Colonic mucosa (tissue), 4 donors: ENCODE measurements at regions not wholly inside any gene's neighbourhood (a gene's known extent, or its start where the extent isn't known, plus 50 kb on each side); places are given as distances from the start of the nearest gene placed in this dataset.

ENCODE experiments used
- DNase-seq: peaks from one replicate; pipeline ENCODE4 v3.0.0-alpha.2; 2020
- H3K27ac ChIP-seq: fragments of 200-600 bp; one replicate; pipeline ENCODE4 v1.8.0; 2021
- H3K27me3 ChIP-seq: fragments of 200-600 bp; one replicate; pipeline ENCODE4 v1.8.0; 2021
- H3K36me3 ChIP-seq: fragments of 200-600 bp; one replicate; pipeline ENCODE4 v1.8.0; 2021
- H3K4me1 ChIP-seq: fragments of 200-600 bp; one replicate; pipeline ENCODE4 v1.8.0; 2021; ENCODE audit warnings: mild to moderate bottlenecking
- H3K4me3 ChIP-seq: fragments of 200-600 bp; one replicate; pipeline ENCODE4 v1.8.0; 2021
- H3K9ac ChIP-seq, 2 donors: one replicate each; pipeline ENCODE4 v1.7.0; 2013; ENCODE audit warnings: control low read depth in 2 of 2, low read depth in 2 of 2, low read length in 2 of 2
- H3K9me3 ChIP-seq: fragments of 200-600 bp; one replicate; pipeline ENCODE4 v1.8.0; 2021
- intact Hi-C: fragments of 100-400 bp; cut with DNase I; formaldehyde crosslinking; loops from one replicate; pipeline ENCODE4 v1.14.1; 2022
- TF ChIP-seq, protein P1 (sequence below): fragments of 200-600 bp; IDR thresholded peaks from one replicate; pipeline ENCODE4 v1.8.0; 2022; ENCODE audit warnings: antibody characterized with exemption, mild to moderate bottlenecking
- donor health status: healthy.
- donor health status: DM: no; HTN: no; CAD: no.
- donor health status: DM: no; HTN: no; CAD: no.

GRCh38 chr7:16061011-16061410 lies 360.3 kb downstream of the CRPPA start:
- H3K27ac ChIP-seq = no peak overlapping the region
- no peaks in the 10 kb centered on the region for H3K4me1 ChIP-seq
- TF ChIP-seq, protein P1, sequence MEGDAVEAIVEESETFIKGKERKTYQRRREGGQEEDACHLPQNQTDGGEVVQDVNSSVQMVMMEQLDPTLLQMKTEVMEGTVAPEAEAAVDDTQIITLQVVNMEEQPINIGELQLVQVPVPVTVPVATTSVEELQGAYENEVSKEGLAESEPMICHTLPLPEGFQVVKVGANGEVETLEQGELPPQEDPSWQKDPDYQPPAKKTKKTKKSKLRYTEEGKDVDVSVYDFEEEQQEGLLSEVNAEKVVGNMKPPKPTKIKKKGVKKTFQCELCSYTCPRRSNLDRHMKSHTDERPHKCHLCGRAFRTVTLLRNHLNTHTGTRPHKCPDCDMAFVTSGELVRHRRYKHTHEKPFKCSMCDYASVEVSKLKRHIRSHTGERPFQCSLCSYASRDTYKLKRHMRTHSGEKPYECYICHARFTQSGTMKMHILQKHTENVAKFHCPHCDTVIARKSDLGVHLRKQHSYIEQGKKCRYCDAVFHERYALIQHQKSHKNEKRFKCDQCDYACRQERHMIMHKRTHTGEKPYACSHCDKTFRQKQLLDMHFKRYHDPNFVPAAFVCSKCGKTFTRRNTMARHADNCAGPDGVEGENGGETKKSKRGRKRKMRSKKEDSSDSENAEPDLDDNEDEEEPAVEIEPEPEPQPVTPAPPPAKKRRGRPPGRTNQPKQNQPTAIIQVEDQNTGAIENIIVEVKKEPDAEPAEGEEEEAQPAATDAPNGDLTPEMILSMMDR = no peak
- no peak overlapping the region for H3K9ac ChIP-seq
- no peak overlapping the region for H3K4me3 ChIP-seq
- no peaks in the 10 kb centered on the region for H3K9me3 ChIP-seq
- H3K36me3 ChIP-seq = no peaks in the 10 kb centered on the region
- DNase-seq = no peak
- intact Hi-C loops = loop anchor here (10.0 kb wide), 1 partner anchor 496 kb away; the partner anchor contains the start of gene AGMO
- H3K27me3 ChIP-seq = no peaks in the 10 kb centered on the region

- no peaks in the 10 kb centered on the region for H3K36me3 ChIP-seq
- no peak overlapping the region for H3K27ac ChIP-seq
- H3K4me3 ChIP-seq = no peak overlapping the region
- H3K4me1 ChIP-seq = no peaks in the 10 kb centered on the region
- H3K9me3 ChIP-seq = no peaks in the 10 kb centered on the region
- intact Hi-C loops = loop anchor here (10.0 kb wide), 1 partner anchor 496 kb away; the partner anchor contains the start of gene AGMO
- DNase-seq = no peak
- TF ChIP-seq, protein P1 = no peak
- no peak overlapping the region for H3K9ac ChIP-seq
- no peaks in the 10 kb centered on the region for H3K27me3 ChIP-seq
These were observed 360.8 kb downstream of the CRPPA start for GRCh38 chr7:16060502-16060901.

GRCh38 chr7:16055263-16055976 lies 365.9 kb downstream of the CRPPA start:
- Histone ChIP-seq H3K9me3 (no peaks in the 10 kb centered on the region), H3K9ac (no peak overlapping the region), H3K4me1 (no peaks in the 10 kb centered on the region), H3K4me3 (no peak overlapping the region), H3K27me3 (no peaks in the 10 kb centered on the region), H3K27ac (no peak overlapping the region), H3K36me3 (no peaks in the 10 kb centered on the region)
- intact Hi-C loops = no loop called here
- TF ChIP-seq, protein P1 = no peak
- DNase-seq = no peak

DNA sequence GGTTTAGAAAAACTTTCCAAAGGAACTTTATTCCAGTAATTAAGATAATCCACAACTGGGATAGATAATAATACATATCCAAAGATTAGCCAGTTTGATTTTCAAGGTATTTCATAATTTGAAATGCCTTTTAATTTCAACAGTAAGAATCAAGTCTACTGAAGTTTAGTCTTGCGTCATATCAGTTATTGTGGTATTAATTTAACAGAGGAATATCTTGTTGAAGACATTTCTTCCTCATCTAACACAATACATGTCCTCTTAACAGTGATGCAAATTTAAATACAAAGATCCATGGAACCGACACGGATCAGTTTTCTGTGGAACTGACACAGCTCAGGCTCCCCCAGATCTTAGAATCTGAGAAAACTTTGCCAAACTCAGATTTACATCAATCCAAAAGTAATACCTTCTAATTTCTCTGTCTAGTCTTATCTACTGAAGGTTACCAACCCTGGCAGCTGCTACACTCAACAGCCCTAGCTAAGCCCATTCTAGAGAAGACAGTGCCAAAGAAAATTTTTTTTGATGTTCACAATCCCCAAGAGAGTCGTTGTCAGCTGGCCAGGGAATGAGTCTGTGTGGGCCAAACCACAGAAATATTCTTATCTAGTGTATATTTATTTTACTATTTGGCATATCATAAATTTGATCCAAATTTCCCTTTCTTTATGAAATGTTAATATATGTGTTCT lies 365.2 kb upstream of the MEOX2 start:
- Histone ChIP-seq H3K27me3 (no peaks in the 10 kb centered on the region), H3K9ac (no peak overlapping the region), H3K4me1 (no peaks in the 10 kb centered on the region), H3K4me3 (no peak overlapping the region), H3K36me3 (no peaks in the 10 kb centered on the region), H3K27ac (no peak overlapping the region), H3K9me3 (no peaks in the 10 kb centered on the region)
- TF ChIP-seq, protein P1 = no peak
- DNase-seq = no peak
- intact Hi-C loops = no loop called here

- no peak for DNase-seq
- no peaks in the 10 kb centered on the region for H3K27me3 ChIP-seq
- intact Hi-C loops = no loop called here
- no peaks in the 10 kb centered on the region for H3K9me3 ChIP-seq
- no peaks in the 10 kb centered on the region for H3K4me1 ChIP-seq
- no peak overlapping the region for H3K27ac ChIP-seq
- H3K4me3 ChIP-seq = no peak overlapping the region
- TF ChIP-seq, protein P1 = no peak
- H3K9ac ChIP-seq = no peak overlapping the region
- H3K36me3 ChIP-seq = no peaks in the 10 kb centered on the region
These were observed 359.6 kb upstream of the MEOX2 start for GRCh38 chr7:16046041-16046440.
